ENCODE measurements at regions not wholly inside any gene's neighbourhood (a gene's known extent, or its start where the extent isn't known, plus 50 kb on each side); places are given as distances from the start of the nearest gene placed in this dataset.

GRCh38 chr14:51307551-51307950, 67.5 kb downstream of the TMX1 start:
- FAIRE-seq (no peak), DNase-seq (ENCODE audit: low spot score in 2 of 2) (no peak)

GRCh38 chr14:51308866-51309265, 68.8 kb downstream of the TMX1 start:
- DNase-seq (ENCODE audit: low spot score in 2 of 2) (no peak), FAIRE-seq (no peak)

- DNase-seq (ENCODE audit: low spot score in 2 of 2): peak in 1 of 2 donors; percentile 12
- FAIRE-seq: no peak
These were observed 70.5 kb downstream of the TMX1 start for GRCh38 chr14:51310505-51310944.

- FAIRE-seq: no peak
- DNase-seq (ENCODE audit: low spot score in 2 of 2): no peak
These were observed 74.4 kb downstream of the TMX1 start for GRCh38 chr14:51314321-51315015.

GRCh38 chr14:51317373-51317772, 77.3 kb downstream of the TMX1 start:
- no peak for FAIRE-seq

GRCh38 chr14:51318813-51319597, 79.0 kb downstream of the TMX1 start:
- FAIRE-seq: no peak
- no peak for DNase-seq (ENCODE audit: low spot score in 2 of 2)

More at GRCh38 chr14:51317373-51317772, 77.3 kb downstream of the TMX1 start:
- no peak for DNase-seq (ENCODE audit: low spot score in 2 of 2)

GRCh38 chr14:51321036-51321435, 81.0 kb downstream of the TMX1 start:
- FAIRE-seq (no peak), DNase-seq (ENCODE audit: low spot score in 2 of 2) (no peak)

- FAIRE-seq: no peak
- no peak for DNase-seq (ENCODE audit: low spot score in 2 of 2)
These were observed 83.4 kb downstream of the TMX1 start for GRCh38 chr14:51323492-51323891.

GRCh38 chr14:51327376-51327775, 87.3 kb downstream of the TMX1 start:
- no peak for DNase-seq (ENCODE audit: low spot score in 2 of 2)
- no peak for FAIRE-seq

- DNase-seq (ENCODE audit: low spot score in 2 of 2) (no peak), FAIRE-seq (no peak)
These were observed 88.2 kb downstream of the TMX1 start for GRCh38 chr14:51328064-51328771.

- DNase-seq (ENCODE audit: low spot score in 2 of 2) (no peak), FAIRE-seq (no peak)
These were observed 88.8 kb downstream of the TMX1 start for GRCh38 chr14:51328772-51329353.

GRCh38 chr14:51331486-51332367, 91.7 kb downstream of the TMX1 start:
- DNase-seq (ENCODE audit: low spot score in 2 of 2) (no peak), FAIRE-seq (no peak)

- FAIRE-seq (no peak), DNase-seq (ENCODE audit: low spot score in 2 of 2) (no peak)
These were observed 93.3 kb downstream of the TMX1 start for GRCh38 chr14:51333299-51333698.

- DNase-seq (ENCODE audit: low spot score in 2 of 2): no peak
These were observed 94.0 kb downstream of the TMX1 start for GRCh38 chr14:51333901-51334521.

GRCh38 chr14:51334566-51334965, 94.5 kb downstream of the TMX1 start:
- DNase-seq (ENCODE audit: low spot score in 2 of 2): no peak
- no peak for FAIRE-seq

More at GRCh38 chr14:51333901-51334521, 94.0 kb downstream of the TMX1 start:
- no peak for FAIRE-seq

GRCh38 chr14:51335531-51335930, 95.5 kb downstream of the TMX1 start:
- DNase-seq (ENCODE audit: low spot score in 2 of 2): no peak
- no peak for FAIRE-seq

- FAIRE-seq: no peak
- DNase-seq (ENCODE audit: low spot score in 2 of 2): no peak
These were observed 96.1 kb downstream of the TMX1 start for GRCh38 chr14:51335961-51336723.

GRCh38 chr14:51336734-51337133, 96.7 kb downstream of the TMX1 start:
- DNase-seq (ENCODE audit: low spot score in 2 of 2): no peak
- no peak for FAIRE-seq

- DNase-seq (ENCODE audit: low spot score in 2 of 2) (no peak), FAIRE-seq (no peak)
These were observed 97.5 kb downstream of the TMX1 start for GRCh38 chr14:51337520-51337919.

Data from frontal cortex (tissue), 3 donors.